ENCODE measurements at regions not wholly inside any gene's neighbourhood (a gene's known extent, or its start where the extent isn't known, plus 50 kb on each side); places are given as distances from the start of the nearest gene placed in this dataset.

GRCh38 chr17:36696805-36697204, 95.4 kb downstream of the MRM1 start:
- DNase-seq = no peak

- no peak for DNase-seq
These were observed 96.6 kb downstream of the MRM1 start for GRCh38 chr17:36697903-36698530.

GRCh38 chr17:36701429-36702099, 100.2 kb downstream of the MRM1 start:
- no peak for DNase-seq

GRCh38 chr17:36702636-36703035, 101.3 kb downstream of the MRM1 start:
- DNase-seq = no peak

GRCh38 chr17:36703860-36704266, 102.5 kb downstream of the MRM1 start:
- peak; percentile 14 for DNase-seq

- no peak for DNase-seq
These were observed 104.0 kb downstream of the MRM1 start for GRCh38 chr17:36705283-36705795.

GRCh38 chr17:36705874-36706731, 104.7 kb downstream of the MRM1 start:
- DNase-seq = peak; percentile 22

GRCh38 chr17:36707904-36708303, 106.5 kb downstream of the MRM1 start:
- DNase-seq = no peak

GRCh38 chr17:36714789-36715188, 113.4 kb downstream of the MRM1 start:
- no peak for DNase-seq

GRCh38 chr17:36715951-36716350, 114.6 kb downstream of the MRM1 start:
- DNase-seq = no peak

- DNase-seq = no peak
These were observed 115.7 kb downstream of the MRM1 start for GRCh38 chr17:36717088-36717487.

GRCh38 chr17:36720131-36720530, 118.7 kb downstream of the MRM1 start:
- no peak for DNase-seq

GRCh38 chr17:36721560-36722120, 120.3 kb downstream of the MRM1 start:
- DNase-seq = no peak

GRCh38 chr17:36722121-36722902, 120.9 kb downstream of the MRM1 start:
- peak; percentile 66 for DNase-seq

- no peak for DNase-seq
These were observed 121.5 kb downstream of the MRM1 start for GRCh38 chr17:36722903-36723263.

GRCh38 chr17:36723459-36724025, 122.2 kb downstream of the MRM1 start:
- no peak for DNase-seq

GRCh38 chr17:36726199-36726598, 124.8 kb downstream of the MRM1 start:
- DNase-seq = no peak

GRCh38 chr17:36727052-36727451, 125.7 kb downstream of the MRM1 start:
- DNase-seq = no peak

- no peak for DNase-seq
These were observed 126.2 kb downstream of the MRM1 start for GRCh38 chr17:36727577-36727976.

GRCh38 chr17:36728030-36728991, 126.9 kb downstream of the MRM1 start:
- DNase-seq = no peak
